NCI-H2171 (cell line): ENCODE measurements at regions not wholly inside any gene's neighbourhood (a gene's known extent, or its start where the extent isn't known, plus 50 kb on each side); places are given as distances from the start of the nearest gene placed in this dataset.
A peak's percentile ranks its signal among the peaks of the same experiment; 100 is the strongest.

Experiments
- DNase-seq: peaks from one replicate; lab custom pipeline; 2025; lab: John Stamatoyannopoulos, UW

DNA sequence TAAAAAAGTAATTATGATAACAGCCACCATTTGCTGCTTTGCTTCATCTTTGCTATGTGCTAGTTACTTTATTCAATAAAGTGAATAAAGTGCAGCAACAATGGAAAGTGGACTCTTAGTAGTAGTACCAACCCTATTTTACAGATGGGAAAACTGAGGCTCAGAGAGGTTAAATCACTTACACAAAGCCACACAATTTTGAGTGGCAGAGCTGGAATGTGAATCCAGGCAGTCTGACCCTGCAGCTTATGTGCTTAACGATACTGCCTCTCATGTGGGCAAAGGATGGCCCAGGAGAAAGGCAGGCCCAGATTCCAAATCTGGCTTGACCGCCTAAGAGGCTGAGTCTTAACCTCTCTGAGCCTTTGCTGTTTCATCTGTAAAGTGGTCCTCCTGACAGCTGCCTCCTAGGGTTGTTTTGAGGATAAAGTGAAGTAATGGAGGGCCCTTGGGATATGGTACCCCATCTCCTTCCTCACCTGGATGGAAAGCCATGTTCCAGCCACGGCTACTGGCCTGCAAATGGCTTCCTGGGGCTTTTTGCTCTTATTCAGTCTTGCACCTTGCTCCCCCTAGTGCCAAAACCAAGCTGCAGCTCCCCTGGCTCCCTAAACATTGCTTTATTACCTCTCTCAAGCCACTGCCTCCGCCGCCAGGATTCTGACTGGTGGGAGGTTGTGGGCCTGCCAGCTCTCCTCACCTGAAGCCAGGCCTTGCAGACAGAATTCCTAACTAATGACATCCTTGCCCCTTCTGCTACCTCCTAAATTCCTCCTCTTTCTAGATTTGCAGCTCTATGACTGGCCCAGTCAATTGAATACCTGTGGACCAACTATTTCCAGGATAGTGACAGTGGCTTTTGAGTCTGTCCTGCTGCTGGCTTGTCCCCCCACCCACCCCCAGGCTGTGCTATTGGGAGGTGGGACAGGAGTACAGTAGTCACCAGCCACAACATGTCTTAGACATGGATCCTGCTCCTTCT, 283.3 kb upstream of the PWP1 start:
- DNase-seq, result peak; percentile 21

DNA sequence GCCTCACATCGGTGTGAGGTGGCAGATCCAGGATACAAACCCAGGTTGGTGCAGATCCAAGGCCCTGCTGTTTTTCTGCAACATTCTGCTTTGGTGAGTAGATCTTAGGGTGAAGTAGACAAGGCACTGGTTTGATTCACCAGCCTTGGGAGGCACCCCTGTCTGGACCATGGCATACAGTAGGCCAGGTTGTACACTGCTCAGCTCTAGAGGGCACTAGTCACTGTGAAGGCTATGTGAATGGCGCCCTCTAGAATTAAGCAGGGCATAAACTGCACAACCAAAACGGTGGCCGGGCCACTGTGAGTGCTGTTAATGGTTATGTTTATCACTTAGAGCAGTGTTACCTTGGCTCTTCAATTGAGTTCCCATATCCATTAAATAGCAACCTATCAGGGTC, 280.6 kb upstream of the PWP1 start:
- no peak for DNase-seq

DNA sequence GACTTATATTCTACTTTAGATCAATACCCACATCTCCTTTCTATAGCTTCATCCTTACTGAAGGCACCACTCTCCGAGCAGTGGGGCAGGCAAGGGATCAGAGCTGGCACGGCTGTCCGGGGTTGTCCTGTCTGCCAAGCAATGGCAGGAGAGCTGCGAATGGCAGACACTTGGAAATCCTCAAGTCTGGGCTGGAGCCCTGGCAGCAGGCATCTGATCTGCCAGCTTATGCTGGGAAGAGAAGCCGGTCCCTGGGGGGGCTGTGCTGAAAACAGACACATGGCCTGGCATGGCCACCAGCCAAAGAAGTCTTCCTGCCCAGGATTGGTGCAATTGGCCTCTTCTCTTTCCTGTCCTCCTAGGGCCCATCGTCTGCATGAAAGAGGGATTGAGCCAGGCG, 280.2 kb upstream of the PWP1 start:
- peak; percentile 65 for DNase-seq

DNA sequence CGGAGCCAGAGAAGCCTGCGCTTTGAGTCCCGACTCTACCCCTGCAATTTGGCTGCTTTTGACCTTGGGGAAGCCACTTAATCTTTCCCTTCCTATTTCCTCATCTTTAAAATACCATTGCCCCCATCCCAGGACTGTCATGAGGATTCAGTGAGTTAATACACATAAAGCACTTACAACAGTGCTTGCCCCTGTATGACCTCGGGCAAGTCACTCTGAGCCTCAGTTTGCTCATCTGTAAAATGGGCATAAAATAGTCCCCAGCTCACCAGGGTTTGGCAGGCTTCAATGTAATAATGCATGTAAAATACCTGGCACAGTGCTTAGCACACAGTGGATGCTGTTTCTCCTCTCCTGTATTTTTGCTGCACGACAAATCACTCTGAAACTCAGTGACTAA, 278.7 kb upstream of the PWP1 start:
- no peak for DNase-seq

DNA sequence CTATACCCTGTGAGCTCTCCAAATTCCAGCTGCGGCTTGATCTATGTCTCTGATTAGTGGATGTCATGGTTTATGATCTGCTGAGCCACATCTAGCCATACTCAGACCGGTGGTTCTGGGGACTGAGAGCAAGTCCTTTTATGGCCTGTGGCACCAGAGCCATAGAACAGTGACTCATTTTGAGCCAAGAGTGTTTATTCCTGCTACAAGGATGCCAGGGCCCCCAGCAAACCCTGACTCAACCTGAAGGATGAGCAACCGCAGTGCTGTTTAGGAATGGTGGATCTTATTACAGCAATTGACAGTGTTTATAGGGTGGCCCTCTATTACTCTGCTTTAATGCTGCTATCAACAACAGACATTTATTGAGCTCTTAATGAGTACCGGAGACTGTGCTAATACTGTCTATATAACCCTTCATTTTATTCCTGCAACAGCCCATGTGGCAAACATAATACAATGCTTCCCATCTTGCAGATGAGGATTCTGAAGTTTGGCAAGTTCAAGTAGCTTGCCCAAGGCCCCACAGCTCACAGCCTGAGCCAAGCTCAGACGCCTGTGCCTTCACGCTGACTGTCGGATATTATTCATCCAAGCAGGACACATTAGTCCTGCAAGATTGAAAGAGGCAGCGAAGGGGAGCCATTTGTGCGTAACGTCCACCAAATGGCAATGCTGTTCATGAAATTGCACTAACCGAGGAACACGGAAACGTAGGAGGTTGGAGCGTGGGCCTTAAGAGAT, 273.6 kb upstream of the PWP1 start:
- no peak for DNase-seq

DNA sequence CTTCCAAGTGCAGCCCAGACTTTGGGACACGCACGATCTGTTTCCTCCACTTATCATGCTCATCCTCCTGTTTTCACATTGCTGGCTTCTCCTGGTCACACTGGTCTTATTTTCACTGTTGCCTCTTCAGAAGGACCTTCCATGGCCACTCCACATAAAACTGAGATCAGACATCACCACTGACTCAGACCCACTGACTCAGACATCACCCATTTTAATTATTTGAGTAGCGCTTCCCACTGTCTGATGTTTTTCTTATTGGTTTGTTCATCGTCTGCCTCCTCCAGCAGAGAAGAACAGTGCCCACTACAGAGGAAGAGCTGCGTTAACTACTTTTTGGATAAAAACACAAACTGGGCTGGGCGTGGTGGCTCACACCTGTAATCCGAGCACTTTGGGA, 270.5 kb upstream of the PWP1 start:
- DNase-seq, result no peak

DNA sequence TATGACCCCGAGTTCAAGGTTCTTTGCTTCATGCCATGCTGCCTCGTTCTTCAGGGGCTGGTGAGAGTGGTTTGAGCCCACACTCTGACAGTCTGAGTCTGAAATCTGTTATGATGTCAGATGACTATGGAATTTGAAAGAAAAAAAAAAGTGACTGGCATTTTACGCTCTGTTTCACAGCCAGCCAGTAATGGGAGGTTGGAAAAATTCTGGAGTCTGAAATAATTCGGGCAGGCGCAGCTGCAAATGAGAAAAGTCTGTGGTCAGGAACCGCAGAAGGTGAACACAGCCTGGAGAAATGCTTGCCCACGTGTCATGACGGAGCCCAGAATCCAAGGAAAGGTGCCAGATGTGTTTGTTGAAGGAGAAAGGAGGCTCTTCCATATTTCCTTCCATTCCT, 269.8 kb upstream of the PWP1 start:
- DNase-seq, result no peak

DNA sequence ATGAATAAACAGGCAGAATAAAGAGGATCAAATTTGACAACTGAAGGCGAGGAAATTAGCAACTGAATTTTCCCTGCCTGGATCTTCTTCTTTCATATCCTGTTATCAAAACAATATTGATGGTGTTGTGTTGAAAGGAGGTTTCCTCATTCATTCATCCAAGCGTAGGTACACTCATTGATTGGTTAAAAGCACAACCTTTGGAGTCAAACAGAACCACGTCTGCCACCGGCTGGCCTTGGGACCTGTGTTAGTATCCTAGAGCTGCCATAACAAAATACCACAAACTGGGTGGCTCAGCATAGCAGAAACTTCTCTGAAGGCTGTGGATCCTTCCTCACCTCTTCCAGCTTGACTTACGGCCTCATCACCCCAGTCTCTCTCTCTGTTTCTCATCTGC, 268.6 kb upstream of the PWP1 start:
- no peak for DNase-seq

DNA sequence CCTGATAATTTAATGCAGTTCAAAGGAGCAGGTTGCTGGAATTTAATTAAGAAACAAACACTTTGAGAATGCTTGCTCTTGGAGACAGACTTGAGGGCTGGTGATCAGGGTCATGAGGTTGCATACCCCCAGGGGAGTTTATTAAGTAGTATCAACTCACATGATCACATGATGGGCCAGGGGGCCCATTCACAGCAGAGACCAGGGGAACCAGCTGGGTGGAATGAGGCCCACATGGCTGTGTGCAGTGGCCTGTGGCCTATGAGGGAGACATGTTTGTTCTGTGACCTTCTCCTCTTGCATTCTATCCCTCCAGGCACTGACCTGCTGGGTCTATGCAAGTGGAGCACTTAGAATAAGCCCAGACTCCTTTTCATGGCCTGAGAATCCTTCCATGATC, 266.6 kb upstream of the PWP1 start:
- DNase-seq, result peak; percentile 30

DNA sequence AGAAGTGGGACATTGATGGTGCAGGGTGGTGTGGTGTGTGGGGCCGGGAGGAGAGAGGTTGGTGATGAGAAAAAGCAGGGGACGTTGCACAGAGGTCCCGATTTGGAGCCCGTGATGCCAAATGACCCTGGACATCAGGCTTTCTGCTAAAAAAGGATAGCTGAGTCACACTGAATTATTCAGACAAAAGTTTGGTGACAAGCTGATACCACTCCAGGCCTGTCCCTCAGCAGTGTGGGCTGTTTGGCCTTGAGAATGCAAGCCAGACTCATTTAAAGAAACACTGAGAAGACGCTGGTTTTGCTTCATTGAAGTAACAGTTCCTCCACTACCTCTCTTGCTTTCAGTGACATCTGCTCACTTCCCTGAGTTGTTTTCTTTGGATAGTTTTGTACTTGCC, 262.1 kb upstream of the PWP1 start:
- no peak for DNase-seq

DNA sequence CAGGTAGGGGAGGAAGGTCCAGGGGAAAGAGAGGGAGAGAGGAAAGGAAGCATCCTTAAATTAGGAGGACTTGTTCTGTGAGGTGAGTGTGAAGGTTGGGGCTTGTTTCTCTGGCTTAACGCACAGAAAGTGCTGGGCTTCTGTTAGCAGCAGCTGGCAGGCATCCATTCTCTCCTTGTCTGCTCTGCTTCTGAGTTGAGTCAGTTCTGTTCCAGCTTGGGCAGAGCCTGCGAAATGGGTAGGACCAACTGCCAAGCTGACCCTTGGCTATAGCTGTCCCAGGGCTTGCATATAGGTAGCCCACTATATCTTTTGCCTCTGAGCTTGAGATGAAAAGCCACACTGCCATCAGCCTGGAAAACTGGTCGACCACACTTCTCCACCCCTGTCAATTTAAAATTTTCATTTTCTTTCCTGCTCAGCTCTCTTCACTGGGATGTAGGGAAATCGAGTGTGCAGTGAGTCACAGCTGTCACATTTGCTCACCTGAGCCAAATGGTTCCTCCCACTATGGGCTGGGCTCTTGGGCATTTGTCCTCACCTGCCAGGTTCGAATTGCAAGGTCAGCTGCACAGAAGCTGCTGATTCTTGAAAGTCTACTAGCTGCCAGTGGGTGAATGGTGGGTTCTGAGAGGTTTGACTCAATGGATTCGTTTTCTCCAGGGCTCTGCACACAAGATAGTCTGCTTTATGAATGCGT, 256.4 kb upstream of the PWP1 start:
- DNase-seq, result no peak

DNA sequence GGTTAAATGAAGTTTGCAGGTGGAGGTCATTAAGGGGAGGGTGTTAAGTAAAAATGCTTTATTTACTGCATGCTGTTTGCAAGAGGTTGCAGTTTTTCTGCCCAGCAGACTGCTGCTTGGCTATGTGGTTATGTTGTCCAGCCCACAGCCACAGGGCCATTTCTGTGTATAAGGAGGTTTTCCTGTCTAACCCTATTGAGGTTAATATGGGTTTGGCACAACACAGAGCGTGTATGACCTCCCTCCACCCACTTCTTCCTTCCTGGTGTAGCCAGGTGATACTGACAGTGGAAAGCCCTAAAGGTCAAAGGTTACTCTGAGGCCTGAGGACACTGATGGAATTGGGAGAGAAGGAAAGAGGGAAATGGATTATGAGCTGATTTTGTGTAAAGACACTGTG, 253.7 kb upstream of the PWP1 start:
- no peak for DNase-seq

DNA sequence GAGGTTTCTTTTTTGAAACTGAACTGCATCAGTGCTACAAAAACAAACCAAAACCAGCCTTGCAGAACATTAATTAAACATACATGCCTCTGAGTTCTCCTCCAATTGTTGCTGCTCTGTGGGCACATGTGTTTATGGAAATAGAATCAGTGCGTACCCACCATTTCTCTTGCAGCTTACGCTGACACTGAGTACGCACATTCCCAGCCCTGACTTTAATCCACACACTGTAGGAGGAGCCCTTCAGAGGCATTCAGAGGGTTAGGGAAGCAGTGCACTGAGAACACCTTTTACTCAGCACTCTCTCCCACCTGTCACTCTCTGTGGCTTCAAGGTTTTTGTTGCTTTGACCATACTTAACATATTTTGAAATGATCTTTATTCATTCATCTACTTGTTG, 250.5 kb upstream of the PWP1 start:
- DNase-seq, result no peak

DNA sequence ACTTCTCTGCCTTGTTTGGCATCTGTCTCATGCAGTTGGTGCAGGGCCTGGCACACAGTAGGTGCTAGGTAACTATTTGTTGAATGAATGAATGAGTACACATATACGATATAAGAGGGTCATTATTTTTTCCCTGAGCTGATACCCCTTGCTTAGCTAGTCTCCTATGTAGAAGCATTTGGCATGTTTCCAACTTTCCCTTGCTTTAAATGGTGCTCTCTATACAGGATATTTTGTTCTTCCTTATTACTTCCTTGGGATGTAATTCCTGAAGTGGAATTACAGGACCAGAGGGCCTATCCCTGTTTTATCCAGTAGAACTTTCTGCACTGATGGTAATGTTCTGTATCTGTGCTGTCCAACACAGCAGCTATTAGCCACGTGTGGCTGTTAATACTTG, 250.1 kb upstream of the PWP1 start:
- peak; percentile 9 for DNase-seq

DNA sequence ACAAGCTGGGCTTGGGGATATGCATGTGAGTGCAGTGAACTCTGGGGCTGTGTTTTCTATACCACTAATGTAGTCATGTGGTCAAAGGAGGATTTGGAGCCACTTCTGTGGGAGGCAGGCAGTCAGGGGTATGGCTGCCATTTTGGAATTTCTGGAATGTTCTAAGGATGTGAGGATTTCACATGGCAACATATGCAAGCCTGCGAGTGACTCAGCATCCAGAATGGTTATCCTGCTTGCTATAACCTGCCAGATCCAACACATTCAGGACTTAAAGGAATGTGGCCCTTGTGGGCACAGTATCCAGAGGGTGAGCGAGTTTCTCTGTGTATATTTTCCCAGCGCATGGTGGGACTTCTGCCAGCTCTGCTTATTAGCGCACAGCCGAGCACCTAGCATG, 249.2 kb upstream of the PWP1 start:
- DNase-seq, result no peak

DNA sequence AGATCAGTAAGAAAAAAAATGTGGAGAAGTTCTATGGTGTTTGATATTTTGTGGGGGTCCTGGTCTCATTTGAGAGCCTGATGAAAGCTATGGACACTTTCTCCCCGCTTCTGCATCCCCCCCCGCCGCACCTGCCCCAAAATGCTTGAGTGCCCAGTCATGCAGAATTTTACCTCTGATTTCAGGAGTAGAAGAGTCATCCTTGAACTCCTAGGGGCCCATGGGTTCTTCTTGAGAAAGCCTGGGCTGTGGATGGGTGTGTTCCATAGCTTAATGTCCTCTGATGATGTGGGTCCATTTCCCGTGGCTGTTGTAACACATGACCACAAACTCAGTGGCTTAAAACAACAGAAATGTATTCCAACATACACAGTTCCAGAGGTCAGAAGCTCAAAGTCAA, 248.8 kb upstream of the PWP1 start:
- no peak for DNase-seq

DNA sequence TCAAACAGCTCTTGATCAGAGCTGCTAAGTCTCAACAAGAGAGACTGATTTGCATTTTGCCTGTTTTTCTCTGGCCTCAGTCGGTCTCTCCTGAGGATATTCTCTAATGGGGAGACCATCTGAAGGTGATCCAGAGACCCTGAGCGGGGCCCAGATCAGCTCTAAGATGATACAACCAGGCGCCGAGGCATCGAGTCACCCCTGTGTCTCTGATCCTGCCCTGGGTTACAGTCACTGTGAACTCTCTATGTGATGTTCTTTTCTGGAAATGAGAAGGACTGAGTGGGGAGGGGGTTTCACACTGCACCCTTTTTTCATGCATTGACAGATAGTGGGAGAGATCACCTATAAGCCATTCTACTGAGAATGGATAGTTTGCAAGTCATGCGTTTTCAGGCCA, 247.6 kb upstream of the PWP1 start:
- no peak for DNase-seq

DNA sequence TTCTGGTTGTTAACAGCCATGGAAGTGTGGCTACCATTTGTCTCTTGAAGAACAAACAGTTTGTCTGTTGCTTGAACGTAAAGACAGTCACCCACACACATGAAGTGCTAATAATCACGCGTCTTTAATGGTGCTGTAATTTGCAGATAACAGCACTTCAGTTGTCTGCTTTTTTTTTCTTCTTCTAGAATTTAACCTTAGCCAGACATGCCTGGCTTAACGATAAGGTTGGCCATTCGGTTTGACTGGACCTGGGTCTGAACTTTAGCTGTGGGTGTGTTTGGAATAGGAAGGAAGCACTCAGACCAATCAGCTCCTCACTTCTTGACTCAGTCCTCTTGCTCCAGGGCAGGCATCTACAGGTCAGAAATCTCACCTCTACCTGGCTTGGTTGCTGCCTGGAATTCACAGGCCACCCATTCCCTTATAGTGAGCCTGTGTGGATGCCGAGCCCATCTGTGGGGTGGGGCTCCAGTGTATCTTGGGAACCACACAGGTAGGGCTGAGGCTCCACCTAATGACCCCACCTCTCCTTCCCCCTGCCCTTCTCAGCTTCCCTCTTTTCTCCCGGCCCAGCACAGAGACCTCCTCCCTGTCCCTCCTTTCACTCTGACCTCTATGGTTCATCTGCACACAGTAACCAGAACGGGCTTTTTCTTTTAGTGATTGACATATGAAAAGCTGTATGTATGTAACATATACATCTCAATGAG, 246.4 kb upstream of the PWP1 start:
- no peak for DNase-seq

DNA sequence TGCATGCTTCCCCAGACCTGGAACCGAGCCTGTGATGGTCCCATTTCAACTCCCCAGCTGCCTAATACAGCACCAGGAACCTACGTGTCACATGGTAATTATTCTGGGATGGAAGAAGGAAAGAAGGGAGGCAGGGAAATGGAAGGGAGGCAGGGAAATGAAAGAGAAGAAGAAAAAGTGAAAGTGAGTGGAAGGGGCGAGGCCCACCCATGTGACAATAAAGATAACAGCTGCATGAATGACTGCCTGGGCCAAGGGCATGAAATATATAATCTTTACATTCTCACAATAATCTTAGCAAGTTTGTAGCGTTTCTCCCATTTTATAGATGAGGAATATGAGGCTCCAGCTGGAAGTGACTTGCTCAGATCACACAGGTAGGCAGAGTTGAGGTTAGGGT, 245.0 kb upstream of the PWP1 start:
- no peak for DNase-seq

DNA sequence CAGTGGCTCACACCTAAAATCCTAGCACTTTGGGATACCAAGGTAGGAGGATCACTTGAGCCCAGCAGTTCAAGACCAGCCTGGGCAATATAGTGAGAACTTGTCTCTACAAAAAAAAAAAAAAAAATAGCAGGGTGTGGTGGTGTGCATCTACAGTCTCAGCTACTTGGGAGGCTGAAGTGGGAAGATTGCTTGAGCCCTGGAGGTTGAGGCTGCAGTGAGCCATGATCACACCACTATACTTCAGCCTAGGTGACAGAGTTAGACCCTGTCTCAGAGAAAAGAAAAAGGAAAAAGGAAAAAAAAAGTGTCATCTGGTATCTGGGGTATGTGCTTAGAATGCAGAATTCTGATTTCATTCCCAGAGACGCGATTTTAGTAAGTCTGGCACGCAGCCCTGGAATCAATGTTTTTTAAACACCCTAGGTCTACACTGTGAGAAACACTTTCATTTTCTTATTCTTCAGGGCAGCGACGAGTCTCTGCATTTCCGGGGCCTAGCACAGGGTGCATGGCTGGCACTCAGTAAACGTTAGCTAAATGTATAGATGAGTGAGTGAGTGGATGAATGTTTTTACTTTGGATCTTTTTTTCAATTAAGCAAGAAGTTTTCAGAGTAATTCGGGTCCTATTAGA, 243.8 kb upstream of the PWP1 start:
- DNase-seq, result no peak

DNA sequence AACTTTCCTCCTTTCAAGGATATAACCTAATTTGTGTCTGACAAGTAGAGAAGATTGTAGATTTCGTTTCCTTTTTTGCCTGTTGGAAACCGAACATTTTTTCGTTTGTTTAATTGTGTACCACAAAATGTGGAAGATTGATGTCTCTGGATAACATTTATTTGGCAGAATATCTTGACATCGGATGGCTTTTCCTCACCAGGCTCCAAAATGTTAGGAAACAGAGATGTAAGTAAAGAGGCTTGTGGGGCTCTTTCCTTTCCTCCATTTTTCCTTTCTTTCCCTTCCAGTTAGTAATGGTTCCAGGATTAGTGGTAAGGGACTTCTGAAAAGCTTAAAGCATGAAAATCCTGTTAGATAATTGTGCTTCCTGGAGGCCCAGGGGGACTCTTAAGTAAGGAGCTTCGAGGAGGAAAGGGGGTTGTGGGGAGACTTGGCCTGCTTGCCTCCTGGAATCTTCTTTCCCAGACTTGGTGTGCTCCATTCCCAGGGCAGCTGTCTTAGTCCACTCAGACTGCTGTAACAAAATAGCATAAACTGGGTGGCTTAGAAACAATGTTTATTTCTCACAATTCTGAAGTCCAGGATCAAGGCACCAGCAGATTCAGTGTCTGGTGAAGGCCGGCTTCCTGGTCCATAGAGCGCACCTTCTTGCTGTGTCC, 243.1 kb upstream of the PWP1 start:
- DNase-seq, result no peak
